ENCODE measurements at regions not wholly inside any gene's neighbourhood (a gene's known extent, or its start where the extent isn't known, plus 50 kb on each side); places are given as distances from the start of the nearest gene placed in this dataset.

DNA sequence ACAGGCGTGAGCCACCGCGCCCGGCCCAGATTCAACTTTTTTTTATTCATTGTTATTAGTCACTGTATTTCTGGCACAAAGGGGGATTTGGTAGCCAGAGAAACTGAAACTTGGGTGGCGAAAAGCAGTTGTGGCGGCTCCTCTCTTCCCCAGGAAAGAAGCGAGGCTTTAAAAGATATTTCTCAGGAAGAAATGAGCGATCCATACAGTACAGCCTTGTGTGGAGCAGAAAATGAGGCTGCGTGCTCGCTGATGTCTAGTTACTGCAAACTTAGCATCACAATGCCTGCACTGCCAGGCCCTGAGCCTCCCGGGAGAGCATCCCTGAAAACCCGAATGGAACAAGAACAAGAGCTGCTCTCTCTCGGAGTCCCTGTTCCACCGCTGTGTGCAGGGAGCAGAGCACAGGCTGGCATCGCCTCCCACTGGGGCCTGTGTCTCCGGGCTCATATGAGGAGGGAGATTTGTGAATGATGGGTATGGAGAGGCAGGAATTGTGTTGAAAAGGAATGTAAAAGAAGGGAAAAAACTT is 234.0 kb downstream of the ZNF516 start:
- no peak for TF ChIP-seq CTCF (IDR thresholded peaks at IDR 0.05)
- no peak for TF ChIP-seq POLR2AphosphoS5 (IDR thresholded peaks at IDR 0.05)
- TF ChIP-seq POLR2A (IDR thresholded peaks at IDR 0.05; ENCODE audit: low read depth) = no peak
- no peak for TF ChIP-seq EP300 (IDR thresholded peaks at IDR 0.05)
